ENCODE measurements at regions not wholly inside any gene's neighbourhood (a gene's known extent, or its start where the extent isn't known, plus 50 kb on each side); places are given as distances from the start of the nearest gene placed in this dataset.

DNA sequence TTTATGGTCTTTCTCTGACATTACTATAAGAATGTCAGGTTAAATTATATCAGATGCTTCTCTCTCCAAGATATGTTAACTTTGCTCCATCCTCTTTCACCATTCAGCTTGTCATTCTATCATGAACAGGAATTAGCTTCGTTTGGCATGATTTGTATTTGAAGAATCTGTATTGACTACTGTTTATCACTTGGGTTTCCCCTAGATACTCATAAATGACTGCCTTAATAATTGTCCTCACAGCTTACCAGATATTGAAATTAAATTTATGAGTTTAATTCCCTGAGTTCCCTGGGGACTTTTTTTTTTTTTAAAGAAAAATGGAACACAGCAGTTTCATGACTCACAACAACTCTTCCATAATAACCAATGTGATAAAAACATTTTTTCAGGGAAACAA lies 76.2 kb upstream of the EOLA2 start:
- TF ChIP-seq, protein P1, sequence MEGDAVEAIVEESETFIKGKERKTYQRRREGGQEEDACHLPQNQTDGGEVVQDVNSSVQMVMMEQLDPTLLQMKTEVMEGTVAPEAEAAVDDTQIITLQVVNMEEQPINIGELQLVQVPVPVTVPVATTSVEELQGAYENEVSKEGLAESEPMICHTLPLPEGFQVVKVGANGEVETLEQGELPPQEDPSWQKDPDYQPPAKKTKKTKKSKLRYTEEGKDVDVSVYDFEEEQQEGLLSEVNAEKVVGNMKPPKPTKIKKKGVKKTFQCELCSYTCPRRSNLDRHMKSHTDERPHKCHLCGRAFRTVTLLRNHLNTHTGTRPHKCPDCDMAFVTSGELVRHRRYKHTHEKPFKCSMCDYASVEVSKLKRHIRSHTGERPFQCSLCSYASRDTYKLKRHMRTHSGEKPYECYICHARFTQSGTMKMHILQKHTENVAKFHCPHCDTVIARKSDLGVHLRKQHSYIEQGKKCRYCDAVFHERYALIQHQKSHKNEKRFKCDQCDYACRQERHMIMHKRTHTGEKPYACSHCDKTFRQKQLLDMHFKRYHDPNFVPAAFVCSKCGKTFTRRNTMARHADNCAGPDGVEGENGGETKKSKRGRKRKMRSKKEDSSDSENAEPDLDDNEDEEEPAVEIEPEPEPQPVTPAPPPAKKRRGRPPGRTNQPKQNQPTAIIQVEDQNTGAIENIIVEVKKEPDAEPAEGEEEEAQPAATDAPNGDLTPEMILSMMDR (IDR thresholded peaks at IDR 0.05; ENCODE audit: low read depth, low read length): no peak
- no peaks in the 10 kb centered on the region for H3K36me3 ChIP-seq
- no peaks in the 10 kb centered on the region for H3K9me3 ChIP-seq (ENCODE audit: severe bottlenecking)
- no peaks in the 10 kb centered on the region for H3K27me3 ChIP-seq (ENCODE audit: insufficient read depth, low read depth, severe bottlenecking)
- no peak overlapping the region for H3K27ac ChIP-seq
- no peak overlapping the region for H3K4me3 ChIP-seq (ENCODE audit: low read depth, low read length)
- no peak for DNase-seq

DNA sequence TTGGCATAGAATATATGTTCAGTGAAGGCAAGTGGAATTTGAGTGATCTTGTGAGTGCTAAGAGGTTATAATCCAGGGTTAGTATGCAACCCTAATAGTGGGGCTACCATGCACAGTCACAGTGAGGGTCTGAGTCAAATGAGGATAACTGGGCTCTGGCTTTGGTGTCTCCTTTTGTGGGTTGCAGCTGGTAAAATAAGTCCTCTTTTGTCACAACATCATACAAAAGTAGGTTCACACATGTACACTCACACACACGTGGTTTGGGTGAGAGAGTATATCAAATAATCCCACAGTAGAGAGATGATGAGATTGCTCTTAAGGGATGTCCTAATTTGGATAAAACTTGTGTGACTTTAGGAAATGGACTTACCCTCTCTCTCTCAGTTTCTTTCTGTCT lies 79.6 kb upstream of the EOLA2 start:
- DNase-seq: no peak
- TF ChIP-seq, protein P1 (IDR thresholded peaks at IDR 0.05; ENCODE audit: low read depth, low read length): no peak
- no peak overlapping the region for H3K4me3 ChIP-seq (ENCODE audit: low read depth, low read length)
- H3K27me3 ChIP-seq (ENCODE audit: insufficient read depth, low read depth, severe bottlenecking): no peaks in the 10 kb centered on the region
- H3K27ac ChIP-seq: no peak overlapping the region
- H3K36me3 ChIP-seq: no peaks in the 10 kb centered on the region
- no peaks in the 10 kb centered on the region for H3K9me3 ChIP-seq (ENCODE audit: severe bottlenecking)

DNA sequence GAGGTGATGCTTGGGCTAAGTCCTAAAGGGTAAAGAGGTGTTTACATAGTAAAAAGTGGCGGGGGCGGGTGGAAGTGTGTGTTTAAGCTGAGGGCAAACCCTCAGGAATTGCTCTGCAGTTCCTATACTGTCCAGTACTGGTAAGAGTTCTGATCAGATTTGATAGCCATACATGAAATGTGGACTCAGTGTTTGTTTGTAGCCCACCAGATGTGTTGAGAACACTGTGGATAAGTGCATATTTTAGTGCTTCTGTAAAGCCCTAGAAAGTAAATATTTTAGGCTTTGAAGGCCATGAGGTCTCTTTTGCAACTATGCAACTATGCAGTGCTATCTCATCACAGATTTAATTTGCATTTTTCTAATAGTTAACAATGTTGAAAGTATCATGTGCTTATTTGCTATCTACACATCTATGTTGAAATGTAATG lies 80.7 kb upstream of the EOLA2 start:
- Histone ChIP-seq H3K9me3 (ENCODE audit: severe bottlenecking) (no peaks in the 10 kb centered on the region), H3K4me3 (ENCODE audit: low read depth, low read length) (no peak overlapping the region), H3K36me3 (no peaks in the 10 kb centered on the region), H3K27ac (no peak overlapping the region), H3K27me3 (ENCODE audit: insufficient read depth, low read depth, severe bottlenecking) (no peaks in the 10 kb centered on the region)
- no peak for DNase-seq
- TF ChIP-seq, protein P1 (IDR thresholded peaks at IDR 0.05; ENCODE audit: low read depth, low read length): no peak

DNA sequence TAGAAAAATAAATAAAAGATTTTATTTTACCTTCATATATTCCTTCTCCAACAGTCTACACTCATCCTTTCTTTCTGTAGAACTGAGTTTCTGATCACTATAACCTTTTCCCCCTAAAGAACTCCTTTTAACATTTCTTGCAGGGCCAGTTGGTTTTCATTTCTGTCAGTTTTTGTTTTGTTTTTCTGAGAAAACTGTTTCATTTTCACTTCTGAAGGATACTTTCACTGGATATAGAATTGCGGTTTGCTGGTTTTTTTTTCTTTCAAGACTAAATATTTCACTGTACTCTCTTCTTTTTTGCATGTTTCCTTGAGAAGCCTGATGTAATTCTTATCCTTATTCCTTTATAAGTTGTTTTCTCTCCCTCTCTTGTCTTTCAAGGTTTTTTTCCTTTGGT lies 90.4 kb upstream of the EOLA2 start:
- TF ChIP-seq, protein P1 (IDR thresholded peaks at IDR 0.05; ENCODE audit: low read depth, low read length): no peak
- Histone ChIP-seq H3K4me3 (ENCODE audit: low read depth, low read length) (no peak overlapping the region), H3K27ac (no peak overlapping the region), H3K36me3 (no peaks in the 10 kb centered on the region), H3K9me3 (ENCODE audit: severe bottlenecking) (no peaks in the 10 kb centered on the region), H3K27me3 (ENCODE audit: insufficient read depth, low read depth, severe bottlenecking) (no peaks in the 10 kb centered on the region)
- DNase-seq: no peak

DNA sequence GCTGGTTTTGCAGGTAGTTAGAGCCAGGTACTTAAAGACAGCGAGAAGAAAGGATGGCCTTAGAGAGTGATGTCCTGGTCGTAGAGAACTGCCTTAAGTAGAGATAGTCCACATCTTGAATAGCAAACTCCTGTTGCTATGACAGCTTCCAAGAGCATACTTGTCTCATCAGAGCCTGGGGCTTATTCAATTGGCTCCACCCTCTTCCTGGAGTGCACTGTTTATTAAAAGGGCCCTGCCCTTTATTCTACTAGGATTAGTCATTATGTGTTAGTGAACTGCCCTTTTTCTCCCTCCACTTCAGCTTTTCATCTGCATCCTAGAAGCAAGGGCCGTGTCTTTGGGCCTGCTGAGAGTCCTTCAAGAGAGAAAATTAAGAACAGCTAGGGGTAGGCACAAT lies 94.5 kb upstream of the EOLA2 start:
- no peak for DNase-seq
- no peak overlapping the region for H3K27ac ChIP-seq
- H3K9me3 ChIP-seq (ENCODE audit: severe bottlenecking): no peaks in the 10 kb centered on the region
- no peak overlapping the region for H3K4me3 ChIP-seq (ENCODE audit: low read depth, low read length)
- TF ChIP-seq, protein P1 (IDR thresholded peaks at IDR 0.05; ENCODE audit: low read depth, low read length): no peak
- H3K27me3 ChIP-seq (ENCODE audit: insufficient read depth, low read depth, severe bottlenecking): no peaks in the 10 kb centered on the region
- no peaks in the 10 kb centered on the region for H3K36me3 ChIP-seq

DNA sequence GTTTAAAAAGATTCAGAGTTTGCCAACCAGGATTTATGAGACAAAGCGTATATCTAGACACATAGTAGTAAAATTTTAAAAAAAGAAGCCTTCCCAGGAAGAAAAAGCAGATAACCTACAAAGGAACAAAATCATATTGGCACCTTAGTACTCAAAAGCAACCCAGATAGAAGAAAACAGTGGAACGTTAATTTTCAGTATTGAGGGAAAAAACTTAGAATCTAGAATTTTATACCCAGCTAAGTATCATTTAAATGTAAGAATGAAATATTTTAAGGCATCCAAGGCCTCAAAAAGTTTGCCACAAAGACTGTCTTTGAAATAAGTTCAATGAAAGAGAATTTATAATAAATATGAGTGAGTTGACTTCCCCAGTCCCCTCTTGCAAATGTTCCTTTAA lies 96.5 kb upstream of the EOLA2 start:
- H3K36me3 ChIP-seq: no peaks in the 10 kb centered on the region
- no peaks in the 10 kb centered on the region for H3K9me3 ChIP-seq (ENCODE audit: severe bottlenecking)
- no peak for DNase-seq
- no peak overlapping the region for H3K4me3 ChIP-seq (ENCODE audit: low read depth, low read length)
- peaks cover 2% of the 10 kb centered on the region for H3K27me3 ChIP-seq (ENCODE audit: insufficient read depth, low read depth, severe bottlenecking)
- TF ChIP-seq, protein P1 (IDR thresholded peaks at IDR 0.05; ENCODE audit: low read depth, low read length): no peak
- no peak overlapping the region for H3K27ac ChIP-seq

Data from WERI-Rb-1 (cell line).